Panc1 (cell line): ENCODE measurements at regions not wholly inside any gene's neighbourhood (a gene's known extent, or its start where the extent isn't known, plus 50 kb on each side); places are given as distances from the start of the nearest gene placed in this dataset.

Experiments used
- POLR2AphosphoS5 ChIP-seq: IDR thresholded peaks from 2 replicates; pipeline ENCODE4 v1.6.1; 2012; ENCODE audit warnings: mild to moderate bottlenecking, low read depth, low read length, moderate library complexity
- TF ChIP-seq, protein P1 (sequence below): fragments of 450-650 bp; IDR thresholded peaks from 2 replicates; pipeline ENCODE4 v1.5.1; 2017; ENCODE audit warnings: mild to moderate bottlenecking
- TF ChIP-seq, protein P2 (sequence below), 2 experiments: IDR thresholded peaks; 2 replicates each; pipeline ENCODE4 v1.6.1; 2011 to 2012; ENCODE audit warnings: low read depth in 2 of 2, control low read depth in 1 of 2, low read length in 1 of 2, mild to moderate bottlenecking in 1 of 2, moderate library complexity in 1 of 2; ENCODE audit not compliant: insufficient read depth in 1 of 2

DNA sequence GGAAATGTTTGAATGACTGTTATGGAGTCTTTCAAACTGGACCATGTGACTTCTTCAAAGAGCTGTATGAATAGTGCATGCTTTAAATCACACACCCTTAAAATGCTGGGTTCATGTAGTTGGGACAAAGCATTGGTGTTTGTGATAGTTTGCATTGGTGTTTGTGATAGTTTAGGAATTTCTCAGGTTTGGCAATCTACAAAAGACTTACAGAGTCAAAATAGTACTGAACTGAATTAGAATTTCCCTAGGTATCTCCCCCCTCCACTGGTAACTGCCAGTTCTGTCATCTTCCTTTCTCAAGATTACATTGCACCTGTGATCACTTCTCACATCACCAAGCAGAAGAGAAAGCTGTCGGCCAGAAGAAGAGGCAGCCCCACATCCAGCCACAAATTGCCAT lies 261.1 kb downstream of the GATA3 start:
- TF ChIP-seq, protein P1, sequence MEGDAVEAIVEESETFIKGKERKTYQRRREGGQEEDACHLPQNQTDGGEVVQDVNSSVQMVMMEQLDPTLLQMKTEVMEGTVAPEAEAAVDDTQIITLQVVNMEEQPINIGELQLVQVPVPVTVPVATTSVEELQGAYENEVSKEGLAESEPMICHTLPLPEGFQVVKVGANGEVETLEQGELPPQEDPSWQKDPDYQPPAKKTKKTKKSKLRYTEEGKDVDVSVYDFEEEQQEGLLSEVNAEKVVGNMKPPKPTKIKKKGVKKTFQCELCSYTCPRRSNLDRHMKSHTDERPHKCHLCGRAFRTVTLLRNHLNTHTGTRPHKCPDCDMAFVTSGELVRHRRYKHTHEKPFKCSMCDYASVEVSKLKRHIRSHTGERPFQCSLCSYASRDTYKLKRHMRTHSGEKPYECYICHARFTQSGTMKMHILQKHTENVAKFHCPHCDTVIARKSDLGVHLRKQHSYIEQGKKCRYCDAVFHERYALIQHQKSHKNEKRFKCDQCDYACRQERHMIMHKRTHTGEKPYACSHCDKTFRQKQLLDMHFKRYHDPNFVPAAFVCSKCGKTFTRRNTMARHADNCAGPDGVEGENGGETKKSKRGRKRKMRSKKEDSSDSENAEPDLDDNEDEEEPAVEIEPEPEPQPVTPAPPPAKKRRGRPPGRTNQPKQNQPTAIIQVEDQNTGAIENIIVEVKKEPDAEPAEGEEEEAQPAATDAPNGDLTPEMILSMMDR, result no peak
- no peak for TF ChIP-seq POLR2AphosphoS5
- TF ChIP-seq, protein P2, sequence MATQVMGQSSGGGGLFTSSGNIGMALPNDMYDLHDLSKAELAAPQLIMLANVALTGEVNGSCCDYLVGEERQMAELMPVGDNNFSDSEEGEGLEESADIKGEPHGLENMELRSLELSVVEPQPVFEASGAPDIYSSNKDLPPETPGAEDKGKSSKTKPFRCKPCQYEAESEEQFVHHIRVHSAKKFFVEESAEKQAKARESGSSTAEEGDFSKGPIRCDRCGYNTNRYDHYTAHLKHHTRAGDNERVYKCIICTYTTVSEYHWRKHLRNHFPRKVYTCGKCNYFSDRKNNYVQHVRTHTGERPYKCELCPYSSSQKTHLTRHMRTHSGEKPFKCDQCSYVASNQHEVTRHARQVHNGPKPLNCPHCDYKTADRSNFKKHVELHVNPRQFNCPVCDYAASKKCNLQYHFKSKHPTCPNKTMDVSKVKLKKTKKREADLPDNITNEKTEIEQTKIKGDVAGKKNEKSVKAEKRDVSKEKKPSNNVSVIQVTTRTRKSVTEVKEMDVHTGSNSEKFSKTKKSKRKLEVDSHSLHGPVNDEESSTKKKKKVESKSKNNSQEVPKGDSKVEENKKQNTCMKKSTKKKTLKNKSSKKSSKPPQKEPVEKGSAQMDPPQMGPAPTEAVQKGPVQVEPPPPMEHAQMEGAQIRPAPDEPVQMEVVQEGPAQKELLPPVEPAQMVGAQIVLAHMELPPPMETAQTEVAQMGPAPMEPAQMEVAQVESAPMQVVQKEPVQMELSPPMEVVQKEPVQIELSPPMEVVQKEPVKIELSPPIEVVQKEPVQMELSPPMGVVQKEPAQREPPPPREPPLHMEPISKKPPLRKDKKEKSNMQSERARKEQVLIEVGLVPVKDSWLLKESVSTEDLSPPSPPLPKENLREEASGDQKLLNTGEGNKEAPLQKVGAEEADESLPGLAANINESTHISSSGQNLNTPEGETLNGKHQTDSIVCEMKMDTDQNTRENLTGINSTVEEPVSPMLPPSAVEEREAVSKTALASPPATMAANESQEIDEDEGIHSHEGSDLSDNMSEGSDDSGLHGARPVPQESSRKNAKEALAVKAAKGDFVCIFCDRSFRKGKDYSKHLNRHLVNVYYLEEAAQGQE (IDR thresholded peaks at IDR 0.05; ENCODE audit: insufficient read depth in 1 of 2, low read depth in 2 of 2, low read length in 1 of 2), result no peak
